ENCODE measurements at regions not wholly inside any gene's neighbourhood (a gene's known extent, or its start where the extent isn't known, plus 50 kb on each side); places are given as distances from the start of the nearest gene placed in this dataset.

DNA sequence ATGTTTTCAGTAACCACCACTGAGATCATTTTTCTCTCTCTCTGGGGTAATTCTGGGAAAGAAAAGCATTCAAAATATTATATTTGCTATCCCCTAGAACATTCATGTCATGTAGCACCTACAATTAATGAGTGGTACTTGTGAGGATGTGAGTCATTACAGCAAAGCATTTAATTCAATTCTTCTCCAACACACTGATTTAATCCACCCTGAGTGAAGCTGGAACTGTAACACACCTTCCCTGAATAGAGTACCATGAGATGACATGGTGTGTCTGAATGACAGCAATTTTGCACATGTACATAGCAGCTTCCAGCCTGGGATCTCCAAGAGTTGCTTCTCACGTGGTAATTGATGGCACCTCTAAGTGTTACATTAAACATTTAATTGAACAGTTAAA lies 207.1 kb upstream of the SLC14A2 start:
- TF ChIP-seq POLR2A (IDR thresholded peaks at IDR 0.05), result no peak
- no peak for TF ChIP-seq CTCF (IDR thresholded peaks at IDR 0.05)
